ENCODE measurements at regions not wholly inside any gene's neighbourhood (a gene's known extent, or its start where the extent isn't known, plus 50 kb on each side); places are given as distances from the start of the nearest gene placed in this dataset.

- DNase-seq: no peak
- Histone ChIP-seq H3K4me1 (no peaks in the 10 kb centered on the region), H3K27ac (replicated peaks) (no peak overlapping the region), H3K4me3 (no peak overlapping the region), H3K36me3 (no peaks in the 10 kb centered on the region), H3K9me3 (replicated peaks) (peaks cover 32% of the 10 kb centered on the region), H3K27me3 (ENCODE audit: low read depth) (no peaks in the 10 kb centered on the region)
- intact Hi-C loops (cut with micrococcal nuclease): no loop called here
- TF ChIP-seq CTCF (IDR thresholded peaks at IDR 0.05; ENCODE audit: borderline replicate concordance): no peak
Measured at GRCh38 chr20:11521476-11522365, 396.0 kb upstream of the BTBD3 start.

DNA sequence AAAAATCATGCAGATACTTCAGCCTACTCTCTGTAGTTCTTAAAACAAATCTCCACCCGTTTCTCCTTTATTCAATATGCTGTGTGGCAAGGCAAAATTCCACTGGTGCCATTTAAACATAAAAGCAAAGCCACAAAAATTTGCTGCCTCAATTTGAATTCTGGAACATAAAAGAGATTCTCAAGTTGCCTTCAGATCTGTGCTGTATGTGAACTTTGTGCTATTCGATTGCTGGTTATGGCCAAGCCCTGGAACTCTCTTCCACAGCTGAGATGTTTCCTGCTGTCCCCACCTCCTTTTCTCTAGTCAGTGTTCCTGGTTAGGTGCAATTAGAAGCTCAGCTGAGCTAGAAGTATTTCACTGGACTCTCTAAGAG is 395.3 kb upstream of the BTBD3 start:
- H3K27ac ChIP-seq (replicated peaks): no peak overlapping the region
- no peak overlapping the region for H3K4me3 ChIP-seq
- DNase-seq: no peak
- TF ChIP-seq CTCF (IDR thresholded peaks at IDR 0.05; ENCODE audit: borderline replicate concordance): no peak
- intact Hi-C loops (cut with micrococcal nuclease): no loop called here
- peaks cover 32% of the 10 kb centered on the region for H3K9me3 ChIP-seq (replicated peaks)
- H3K4me1 ChIP-seq: no peaks in the 10 kb centered on the region
- H3K36me3 ChIP-seq: no peaks in the 10 kb centered on the region
- H3K27me3 ChIP-seq (ENCODE audit: low read depth): no peaks in the 10 kb centered on the region

DNA sequence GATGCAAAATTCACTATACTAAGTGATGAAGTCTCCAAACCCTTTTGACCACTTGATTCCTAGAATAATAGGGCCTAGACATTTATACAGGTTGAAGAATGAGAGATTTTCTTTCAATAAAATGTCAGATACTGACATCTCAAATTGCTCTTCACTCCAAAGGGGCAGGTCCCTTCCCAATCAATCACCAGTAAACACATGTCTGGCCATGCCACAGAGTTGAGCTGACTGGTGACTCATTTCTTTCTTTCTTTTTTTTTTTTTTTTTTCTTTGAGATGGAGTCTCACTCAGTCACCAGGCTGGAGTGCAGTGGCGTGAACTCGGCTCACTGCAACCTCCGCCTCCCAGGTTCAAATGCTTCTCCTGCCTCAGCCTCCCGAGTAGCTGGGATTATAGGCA is 388.6 kb upstream of the BTBD3 start:
- Histone ChIP-seq H3K4me1 (no peaks in the 10 kb centered on the region), H3K4me3 (no peak overlapping the region), H3K36me3 (no peaks in the 10 kb centered on the region), H3K27ac (replicated peaks) (no peak overlapping the region), H3K9me3 (replicated peaks) (peaks cover 67% of the 10 kb centered on the region), H3K27me3 (ENCODE audit: low read depth) (no peaks in the 10 kb centered on the region)
- DNase-seq: no peak
- intact Hi-C loops (cut with micrococcal nuclease): no loop called here
- no peak for TF ChIP-seq CTCF (IDR thresholded peaks at IDR 0.05; ENCODE audit: borderline replicate concordance)

DNA sequence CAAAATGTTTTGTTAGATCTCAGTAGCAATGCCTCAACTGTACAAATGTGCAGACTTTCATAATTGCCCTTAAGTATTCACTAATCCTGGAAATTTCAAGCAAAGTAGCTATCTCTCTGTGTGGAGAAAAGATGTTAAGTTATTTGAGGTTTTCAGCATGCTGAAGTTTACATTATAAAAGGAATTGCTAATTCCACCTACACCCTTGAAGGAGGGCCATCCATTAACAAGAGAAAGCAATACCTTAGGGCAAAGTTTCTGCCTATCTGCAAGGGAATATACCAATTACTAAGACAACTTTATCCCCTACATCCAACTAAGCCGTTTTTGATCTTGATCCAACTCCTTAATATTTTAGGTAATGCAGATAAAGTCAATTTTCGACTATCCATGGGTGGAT is 380.7 kb upstream of the BTBD3 start:
- no peak for TF ChIP-seq CTCF (IDR thresholded peaks at IDR 0.05; ENCODE audit: borderline replicate concordance)
- intact Hi-C loops (cut with micrococcal nuclease): no loop called here

DNA sequence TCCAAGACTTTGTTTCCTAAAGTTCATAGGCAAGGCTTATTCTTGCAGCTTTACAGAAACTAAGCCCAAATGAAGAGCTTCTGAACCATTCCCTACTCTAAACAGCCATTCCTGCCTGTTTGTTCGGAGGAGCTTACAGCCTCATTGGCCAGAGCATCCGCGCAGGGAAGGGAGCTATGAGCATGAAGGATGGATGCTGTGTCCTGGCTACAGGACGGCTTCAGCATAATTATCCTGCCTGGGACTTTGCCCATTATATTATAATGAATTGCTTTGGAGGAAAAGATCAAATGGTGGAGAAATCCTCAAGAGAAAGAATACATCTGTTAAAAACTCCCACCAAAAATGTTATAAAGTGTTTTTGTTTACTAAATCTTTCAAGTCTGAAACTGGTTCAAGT is 378.2 kb upstream of the BTBD3 start:
- Histone ChIP-seq H3K27ac (replicated peaks) (no peak overlapping the region), H3K4me3 (no peak overlapping the region), H3K9me3 (replicated peaks) (no peaks in the 10 kb centered on the region), H3K27me3 (ENCODE audit: low read depth) (no peaks in the 10 kb centered on the region), H3K4me1 (no peaks in the 10 kb centered on the region), H3K36me3 (no peaks in the 10 kb centered on the region)
- no peak for DNase-seq
- intact Hi-C loops (cut with micrococcal nuclease): no loop called here
- TF ChIP-seq CTCF (IDR thresholded peaks at IDR 0.05; ENCODE audit: borderline replicate concordance): no peak

More for the DNA sequence above, 380.7 kb upstream of the BTBD3 start:
- no peaks in the 10 kb centered on the region for H3K27me3 ChIP-seq (ENCODE audit: low read depth)
- H3K9me3 ChIP-seq (replicated peaks): peaks cover 12% of the 10 kb centered on the region
- no peak overlapping the region for H3K4me3 ChIP-seq
- H3K4me1 ChIP-seq: no peaks in the 10 kb centered on the region
- no peaks in the 10 kb centered on the region for H3K36me3 ChIP-seq
- no peak overlapping the region for H3K27ac ChIP-seq (replicated peaks)
- no peak for DNase-seq
